B cell (primary cell): ENCODE measurements at regions not wholly inside any gene's neighbourhood (a gene's known extent, or its start where the extent isn't known, plus 50 kb on each side); places are given as distances from the start of the nearest gene placed in this dataset.
"Not testable (repeated sequence)": the region's sequence is repeated elsewhere in the genome, so short reads cannot be mapped to it uniquely, and the experiment has no call there.

Experiments
- CTCF ChIP-seq: fragments of 200-600 bp; IDR thresholded peaks from one replicate; pipeline ENCODE4 v1.8.0; 2022; ENCODE audit warnings: antibody characterized with exemption, mild to moderate bottlenecking
- EZH2 ChIP-seq: IDR thresholded peaks from 2 replicates; pipeline ENCODE4 v1.6.1; 2012; ENCODE audit warnings: borderline replicate concordance, low read depth, mild to moderate bottlenecking, moderate library complexity, low read length; ENCODE audit not compliant: insufficient read depth, poor library complexity, severe bottlenecking

GRCh38 chr4:3586596-3586995, 54.4 kb upstream of the LRPAP1 start:
- not testable (repeated sequence) for TF ChIP-seq CTCF, EZH2
